Body of pancreas (tissue), 4 donors: ENCODE measurements at regions not wholly inside any gene's neighbourhood (a gene's known extent, or its start where the extent isn't known, plus 50 kb on each side); places are given as distances from the start of the nearest gene placed in this dataset.

ENCODE experiments used
- ATAC-seq: fragments of 150-250 bp; one replicate; pipeline ENCODE4 v1.9.1; 2016
- DNase-seq, 4 donors: peaks; one replicate each; pipeline ENCODE4 v3.0.0-alpha.2; 2019
- H3K27ac ChIP-seq, 4 donors: fragments of 200-600 bp; sonication (generic); 1 replicate in 3 of 4; 2 replicates in 1 of 4; pipeline versions ENCODE4 v1.5.1 to v1.6.1; 2016 to 2019; ENCODE audit warnings: mild to moderate bottlenecking in 1 of 4, mixed read lengths in 1 of 4, moderate library complexity in 1 of 4
- H3K27me3 ChIP-seq, 2 donors: fragments of 200-600 bp; sonication (generic); one replicate each; pipeline ENCODE4 v1.6.0; 2016; ENCODE audit warnings: mild to moderate bottlenecking in 1 of 2
- H3K36me3 ChIP-seq, 2 donors: fragments of 200-600 bp; sonication (generic); replicated peaks in 1 of 2; 2 replicates each; pipeline ENCODE4 v1.5.1; 2016; ENCODE audit warnings: low read depth in 2 of 2; ENCODE audit not compliant: insufficient read depth in 1 of 2
- H3K4me1 ChIP-seq: fragments of 200-600 bp; sonication (generic); one replicate; pipeline ENCODE4 v1.6.0; 2016
- H3K4me3 ChIP-seq, 2 donors: fragments of 200-600 bp; sonication (generic); 1 replicate in 1 of 2; 2 replicates in 1 of 2; pipeline ENCODE4 v1.5.1; 2016 to 2019
- H3K9me3 ChIP-seq, 3 donors: fragments of 200-600 bp; sonication (generic); 1 replicate in 2 of 3; 2 replicates in 1 of 3; pipeline ENCODE4 v1.5.1; 2016
- POLR2A ChIP-seq, 3 donors: fragments of 450-650 bp; IDR thresholded peaks; one replicate each; pipeline ENCODE4 v1.6.1; 2016; ENCODE audit warnings: antibody characterized with exemption in 3 of 3, mild to moderate bottlenecking in 2 of 3
- WGBS, 2 donors: methylation state at CpG; one replicate each; pipeline ENCODE4 v1.1.5; 2017; 5-methylcytosine and 5-hydroxymethylcytosine counted together
- intact Hi-C: fragments of 100-400 bp; cut with DNase I; formaldehyde crosslinking; loops from one replicate; pipeline ENCODE4 v1.15.1; 2023
- TF ChIP-seq, protein P1 (sequence below), 7 experiments: fragments of 450-650 bp in 4 of 7; fragments of 200-600 bp in 3 of 7; sonication (generic) in 3 of 7; IDR thresholded peaks; one replicate each; pipeline ENCODE4 v1.5.1; 2016 to 2019; ENCODE audit warnings: antibody characterized with exemption in 7 of 7

DNA sequence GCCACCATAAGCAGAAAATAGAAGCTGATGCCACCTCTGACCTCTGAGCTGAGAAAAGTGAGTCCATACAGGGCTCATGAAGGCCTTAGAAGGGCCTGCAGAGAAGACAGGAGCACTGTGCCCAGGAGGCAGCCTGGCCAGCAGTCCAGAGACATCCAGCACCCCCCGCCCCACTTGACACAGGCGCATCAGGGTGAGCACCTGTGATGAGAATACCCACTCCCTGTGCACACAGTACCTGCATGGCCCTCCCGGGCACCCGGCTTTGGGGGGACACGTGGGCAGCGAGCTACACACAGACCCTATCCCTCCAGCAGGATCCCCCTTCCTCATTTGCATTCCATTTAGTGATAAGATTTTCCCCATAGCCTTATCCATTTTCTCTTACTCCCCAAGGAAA, 63.6 kb upstream of the NSMCE3 start:
- no peak for ATAC-seq
- no peak overlapping the region for H3K27ac ChIP-seq

DNA sequence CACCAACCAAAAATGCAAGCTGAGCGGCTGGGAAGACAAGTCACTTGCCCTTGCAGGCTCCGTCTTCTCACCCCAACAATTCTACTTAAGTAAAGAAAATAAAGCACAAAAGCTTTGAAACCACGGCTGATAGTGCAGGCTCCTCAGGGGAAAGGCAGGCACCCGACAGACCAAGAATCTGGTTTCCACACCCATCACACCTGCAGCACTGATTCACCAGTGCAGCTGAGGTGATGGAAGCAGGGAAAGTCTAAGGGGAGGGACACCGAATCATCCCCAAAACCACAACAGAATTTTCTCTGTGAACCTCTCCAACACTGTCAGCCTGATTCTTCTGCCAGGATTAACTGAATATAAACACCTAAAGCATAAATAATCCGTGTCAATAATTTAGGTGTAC, 62.0 kb upstream of the NSMCE3 start:
- Histone ChIP-seq H3K9me3 (no peaks in the 10 kb centered on the region), H3K27me3 (no peaks in the 10 kb centered on the region), H3K4me3 (no peak overlapping the region), H3K36me3 (no peaks in the 10 kb centered on the region), H3K4me1 (no peaks in the 10 kb centered on the region), H3K27ac (no peak overlapping the region)
- TF ChIP-seq, protein P1, sequence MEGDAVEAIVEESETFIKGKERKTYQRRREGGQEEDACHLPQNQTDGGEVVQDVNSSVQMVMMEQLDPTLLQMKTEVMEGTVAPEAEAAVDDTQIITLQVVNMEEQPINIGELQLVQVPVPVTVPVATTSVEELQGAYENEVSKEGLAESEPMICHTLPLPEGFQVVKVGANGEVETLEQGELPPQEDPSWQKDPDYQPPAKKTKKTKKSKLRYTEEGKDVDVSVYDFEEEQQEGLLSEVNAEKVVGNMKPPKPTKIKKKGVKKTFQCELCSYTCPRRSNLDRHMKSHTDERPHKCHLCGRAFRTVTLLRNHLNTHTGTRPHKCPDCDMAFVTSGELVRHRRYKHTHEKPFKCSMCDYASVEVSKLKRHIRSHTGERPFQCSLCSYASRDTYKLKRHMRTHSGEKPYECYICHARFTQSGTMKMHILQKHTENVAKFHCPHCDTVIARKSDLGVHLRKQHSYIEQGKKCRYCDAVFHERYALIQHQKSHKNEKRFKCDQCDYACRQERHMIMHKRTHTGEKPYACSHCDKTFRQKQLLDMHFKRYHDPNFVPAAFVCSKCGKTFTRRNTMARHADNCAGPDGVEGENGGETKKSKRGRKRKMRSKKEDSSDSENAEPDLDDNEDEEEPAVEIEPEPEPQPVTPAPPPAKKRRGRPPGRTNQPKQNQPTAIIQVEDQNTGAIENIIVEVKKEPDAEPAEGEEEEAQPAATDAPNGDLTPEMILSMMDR (IDR thresholded peaks at IDR 0.05), result no peak
- intact Hi-C loops, result no loop called here
- WGBS, 2 donors, result 71 to 75% methylated on average over 6 of the region's 6 CpGs
- no peak for ATAC-seq
- DNase-seq, result no peak

More for the DNA sequence above, 63.6 kb upstream of the NSMCE3 start:
- TF ChIP-seq, protein P1 (IDR thresholded peaks at IDR 0.05), result no peak
- TF ChIP-seq POLR2A (IDR thresholded peaks at IDR 0.05), result no peak
- no peaks in the 10 kb centered on the region for H3K36me3 ChIP-seq
- no peak overlapping the region for H3K4me3 ChIP-seq
- no peaks in the 10 kb centered on the region for H3K9me3 ChIP-seq
- DNase-seq, result no peak
- intact Hi-C loops, result no loop called here
- no peaks in the 10 kb centered on the region for H3K27me3 ChIP-seq
- WGBS, 2 donors, result 66 to 83% methylated on average over 4 to 6 of the region's 6 CpGs
- peaks cover 10% of the 10 kb centered on the region for H3K4me1 ChIP-seq

DNA sequence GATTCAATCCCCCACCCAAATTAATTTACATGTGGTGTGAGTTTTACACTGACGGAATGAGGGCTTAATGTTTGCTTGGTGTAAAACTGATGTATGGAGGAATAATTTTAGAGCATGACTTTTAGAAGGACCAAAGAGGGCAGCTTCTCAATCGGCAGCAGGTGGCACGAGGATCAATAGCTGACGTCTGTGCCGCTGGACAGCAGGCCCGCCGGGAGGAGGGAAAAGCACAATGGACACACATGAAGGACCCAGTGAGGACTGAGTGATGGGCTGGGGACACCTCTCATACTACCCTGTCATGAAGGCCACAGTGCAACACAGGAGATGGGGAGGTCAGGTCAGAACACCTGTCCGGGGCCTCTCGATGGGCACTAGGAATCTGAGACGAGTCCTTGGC, 61.4 kb upstream of the NSMCE3 start:
- ATAC-seq (no peak), DNase-seq (no peak)
- WGBS, 2 donors, result 83 to 86% methylated on average over 9 to 10 of the region's 10 CpGs
- TF ChIP-seq, protein P1 (IDR thresholded peaks at IDR 0.05), result no peak
- TF ChIP-seq POLR2A (IDR thresholded peaks at IDR 0.05), result no peak
- Histone ChIP-seq H3K9me3 (no peaks in the 10 kb centered on the region), H3K36me3 (no peaks in the 10 kb centered on the region), H3K4me3 (no peak overlapping the region), H3K27me3 (no peaks in the 10 kb centered on the region), H3K27ac (no peak overlapping the region), H3K4me1 (no peaks in the 10 kb centered on the region)
- intact Hi-C loops, result no loop called here

DNA sequence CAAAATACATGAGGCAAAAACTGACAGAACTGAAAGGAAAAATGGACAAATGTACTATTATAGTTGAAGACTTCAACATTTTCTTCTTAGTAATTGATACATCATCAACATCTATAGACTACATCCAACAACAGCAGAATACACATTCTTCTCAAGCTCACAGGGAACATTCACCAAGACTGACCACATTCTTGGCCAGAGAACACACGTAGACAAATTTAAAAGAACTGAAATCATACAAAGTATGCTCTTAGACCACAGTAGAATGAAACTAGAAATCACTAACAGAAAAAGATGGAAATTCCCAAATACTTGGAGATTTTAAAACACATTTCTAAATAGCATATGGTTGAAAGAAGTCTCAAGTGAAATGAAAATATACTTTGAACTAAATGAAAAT, 55.1 kb upstream of the NSMCE3 start:
- no peak for DNase-seq
- no peak for ATAC-seq
- no peak overlapping the region for H3K27ac ChIP-seq
- WGBS, 2 donors, result 50 to 81% methylated on average over 1 of the region's 1 CpG
- H3K4me1 ChIP-seq, result no peaks in the 10 kb centered on the region
- H3K4me3 ChIP-seq, result no peak overlapping the region
- H3K27me3 ChIP-seq, result no peaks in the 10 kb centered on the region
- peaks cover 0 to 2% (median 0%) of the 10 kb centered on the region in 3 donors for H3K9me3 ChIP-seq
- TF ChIP-seq POLR2A (IDR thresholded peaks at IDR 0.05), result no peak
- TF ChIP-seq, protein P1 (IDR thresholded peaks at IDR 0.05), result no peak
- intact Hi-C loops, result no loop called here
- H3K36me3 ChIP-seq, result no peaks in the 10 kb centered on the region

DNA sequence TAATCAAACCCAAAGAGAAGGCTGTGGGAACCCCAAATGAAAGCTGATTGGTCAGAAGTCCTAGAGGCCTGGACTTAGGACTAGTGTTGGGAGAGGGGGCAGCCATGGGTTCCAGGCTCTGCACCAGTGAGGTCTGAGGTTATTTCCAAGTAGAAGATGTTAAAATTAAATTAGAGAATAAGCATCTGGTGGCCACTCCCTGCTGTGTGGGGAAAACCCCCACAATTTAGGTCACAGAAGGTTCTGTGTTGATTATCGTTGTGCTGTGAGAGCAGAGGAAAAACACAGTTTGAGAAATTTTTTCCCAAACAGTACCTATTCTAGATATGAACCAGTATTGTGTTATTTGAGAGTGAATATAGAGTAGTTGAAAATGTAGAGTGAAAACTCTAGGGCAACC, 53.9 kb upstream of the NSMCE3 start:
- Histone ChIP-seq H3K27ac (no peak overlapping the region), H3K27me3 (no peaks in the 10 kb centered on the region), H3K4me1 (no peaks in the 10 kb centered on the region), H3K4me3 (no peak overlapping the region), H3K36me3 (no peaks in the 10 kb centered on the region), H3K9me3 (peaks cover 0 to 2% (median 0%) of the 10 kb centered on the region in 3 donors)
- WGBS, 2 donors, result 73 to 91% methylated on average over 1 of the region's 1 CpG
- no peak for DNase-seq
- intact Hi-C loops, result no loop called here
- no peak for ATAC-seq
- TF ChIP-seq POLR2A (IDR thresholded peaks at IDR 0.05), result no peak
- TF ChIP-seq, protein P1 (IDR thresholded peaks at IDR 0.05), result no peak
